NCI-H1105 (cell line): ENCODE measurements at regions not wholly inside any gene's neighbourhood (a gene's known extent, or its start where the extent isn't known, plus 50 kb on each side); places are given as distances from the start of the nearest gene placed in this dataset.

ENCODE experiments used
- DNase-seq: peaks from one replicate; lab custom pipeline; 2025; lab: John Stamatoyannopoulos, UW

DNA sequence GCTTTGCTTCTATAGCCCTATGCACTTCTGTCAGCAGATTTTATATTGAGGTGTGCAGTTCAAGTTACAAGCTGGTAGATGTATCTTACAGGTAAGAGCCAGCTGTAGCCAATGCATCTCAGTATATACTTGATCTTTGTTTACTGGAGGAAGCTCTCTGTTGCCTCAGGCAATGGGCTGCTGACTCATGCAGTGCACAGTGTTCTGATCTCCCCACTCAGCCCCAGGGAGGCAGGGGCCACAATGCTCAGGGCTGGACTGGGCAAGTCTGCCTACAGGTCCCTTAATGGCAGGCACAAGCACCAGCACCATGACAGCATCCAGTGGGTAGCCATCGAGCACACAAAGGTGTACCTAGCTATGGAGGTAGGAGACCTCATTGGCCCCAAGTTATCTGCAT is 178.8 kb upstream of the CDH10 start:
- DNase-seq = no peak

DNA sequence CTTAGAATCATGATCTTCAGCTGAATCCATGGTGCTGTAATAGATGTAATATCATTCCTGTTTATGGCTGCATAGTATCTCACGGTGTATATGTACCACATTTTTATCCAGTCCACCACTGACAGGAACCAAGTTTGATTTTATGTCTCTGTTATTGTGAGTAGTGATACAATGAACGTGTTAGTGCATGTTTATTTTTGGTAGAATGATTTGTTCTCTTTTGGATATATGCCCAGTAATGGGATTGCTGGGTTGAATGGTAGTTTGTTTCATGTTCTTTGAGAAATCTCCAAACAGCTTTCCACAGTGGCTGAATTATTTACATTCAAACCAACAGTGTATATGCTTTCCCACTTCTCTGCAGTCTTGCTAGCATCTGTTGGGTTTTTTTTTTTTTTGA is 175.1 kb upstream of the CDH10 start:
- peak; percentile 50 for DNase-seq

DNA sequence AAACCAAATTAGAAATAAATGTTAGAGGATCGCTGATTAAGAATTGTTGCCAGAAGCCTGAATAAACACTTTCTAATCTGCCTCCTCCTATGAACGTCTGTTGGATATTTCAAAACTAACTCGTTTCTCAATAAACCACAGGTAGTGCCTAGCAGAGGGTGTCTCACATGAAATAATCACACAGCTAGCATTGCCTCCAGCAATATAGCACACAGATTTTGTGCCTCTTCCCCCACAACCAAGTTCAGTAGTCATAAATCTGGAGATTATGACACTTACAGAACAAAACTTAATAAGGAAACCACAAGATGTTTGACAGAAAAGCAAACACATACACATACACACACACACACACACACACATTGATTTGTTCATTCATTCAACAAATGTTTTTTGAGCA is 173.2 kb upstream of the CDH10 start:
- DNase-seq = no peak

DNA sequence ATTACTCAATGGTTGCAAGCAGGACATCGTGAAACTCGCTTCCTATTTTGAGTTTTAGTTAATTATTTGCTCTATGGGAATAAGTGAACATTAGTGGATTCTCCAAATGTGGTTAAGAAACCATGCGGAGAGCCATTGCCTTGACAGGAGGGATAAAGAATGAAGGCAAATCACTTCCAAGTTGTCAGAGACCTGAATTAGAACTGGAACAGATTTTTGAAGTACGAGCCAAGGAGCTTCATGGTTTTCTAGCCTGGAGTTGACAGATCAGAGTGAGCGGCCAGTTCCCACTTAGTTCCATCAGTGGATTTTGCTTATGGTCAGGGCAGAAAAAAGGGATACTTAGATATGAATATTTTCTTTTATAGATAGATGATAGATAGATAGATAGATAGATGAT is 171.4 kb upstream of the CDH10 start:
- no peak for DNase-seq

GRCh38 chr5:24805230-24805629 is 160.5 kb upstream of the CDH10 start:
- DNase-seq = no peak

DNA sequence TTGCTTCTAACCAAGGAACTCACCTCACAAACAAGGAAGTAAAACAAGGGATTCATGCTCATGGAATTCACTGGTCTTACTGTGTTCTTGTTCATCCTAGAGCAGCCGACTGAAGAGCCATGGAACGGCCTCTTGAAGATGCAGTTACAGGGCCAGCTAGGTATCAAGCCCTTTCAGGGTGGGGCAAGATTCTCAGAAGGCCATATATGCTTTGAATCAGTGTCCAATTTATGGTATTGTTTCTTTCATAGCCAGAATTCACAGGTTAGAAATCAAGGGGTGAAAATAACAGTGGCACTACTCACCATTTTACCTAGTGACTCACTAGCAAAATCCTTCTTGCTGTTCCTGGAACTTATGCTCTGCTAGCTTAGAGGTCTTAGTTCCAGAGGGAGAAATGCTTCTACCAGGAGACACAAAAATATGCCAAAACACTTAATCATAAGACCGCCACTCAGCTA is 159.5 kb upstream of the CDH10 start:
- DNase-seq = no peak

- no peak for DNase-seq
Measured at GRCh38 chr5:24791326-24791725, 146.5 kb upstream of the CDH10 start.

DNA sequence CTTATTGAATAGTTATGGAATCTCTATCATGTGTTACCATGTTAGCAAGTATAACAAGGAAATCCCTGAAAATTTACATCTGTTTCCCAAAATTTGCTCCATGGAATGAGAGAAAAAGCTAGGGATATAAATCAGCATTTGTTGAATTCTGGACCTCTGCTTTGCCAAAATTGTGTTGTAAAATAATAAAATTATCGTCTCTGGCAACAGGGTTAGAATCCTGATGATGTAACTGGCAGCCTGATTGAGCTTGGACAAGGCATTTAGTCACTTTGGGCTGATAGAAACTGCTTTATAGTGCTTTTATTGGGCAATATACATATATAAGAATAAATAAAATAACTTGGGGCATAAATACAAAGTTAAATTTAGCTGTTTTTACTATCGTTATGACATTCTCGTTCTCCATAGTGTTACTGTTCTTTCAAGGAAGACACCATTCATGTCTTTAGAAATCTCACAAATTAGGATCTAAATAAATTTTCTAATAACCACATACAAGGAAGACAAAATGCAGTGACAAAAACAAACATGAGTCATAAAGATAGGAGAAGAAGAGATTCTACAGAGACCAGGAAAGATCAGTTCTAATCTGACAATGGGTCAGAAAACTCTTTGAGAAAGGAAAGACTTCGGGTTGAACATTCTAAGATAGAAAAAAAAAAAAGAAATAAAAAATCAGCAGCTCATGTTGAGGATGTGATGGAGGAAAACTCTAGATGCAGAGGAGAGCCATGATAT is 145.0 kb upstream of the CDH10 start:
- DNase-seq = no peak

DNA sequence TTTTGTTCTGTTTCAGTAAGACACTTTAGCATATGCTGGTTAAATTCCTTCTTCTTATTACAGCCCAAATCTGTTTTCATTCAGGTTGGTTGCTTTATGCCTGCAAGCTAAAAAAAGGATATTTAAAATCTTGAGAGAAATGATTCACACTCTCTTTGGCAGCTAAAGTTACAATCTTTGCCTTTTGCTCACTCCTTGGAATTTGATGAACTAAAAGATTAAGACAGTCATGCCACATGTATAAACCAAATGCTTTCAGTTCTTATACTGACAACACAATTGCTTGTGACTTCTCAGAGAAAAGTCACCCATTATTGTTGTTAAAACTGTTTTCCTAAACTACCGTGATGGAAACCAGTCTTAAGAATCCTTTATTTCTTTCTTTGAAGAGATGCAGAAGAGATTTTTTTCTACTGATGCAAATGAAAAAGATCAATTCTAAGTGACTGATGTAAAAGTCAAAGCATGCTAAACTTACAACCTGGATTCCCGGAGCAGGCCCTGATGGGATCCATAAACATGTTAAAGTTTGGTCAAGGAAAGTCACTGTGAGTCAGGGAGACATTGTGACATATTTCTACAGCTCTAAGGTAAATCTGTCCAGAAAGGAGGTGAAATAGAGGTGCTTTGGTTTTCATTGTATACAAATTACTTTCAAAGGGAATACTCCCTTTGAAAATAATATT is 144.2 kb upstream of the CDH10 start:
- no peak for DNase-seq

DNA sequence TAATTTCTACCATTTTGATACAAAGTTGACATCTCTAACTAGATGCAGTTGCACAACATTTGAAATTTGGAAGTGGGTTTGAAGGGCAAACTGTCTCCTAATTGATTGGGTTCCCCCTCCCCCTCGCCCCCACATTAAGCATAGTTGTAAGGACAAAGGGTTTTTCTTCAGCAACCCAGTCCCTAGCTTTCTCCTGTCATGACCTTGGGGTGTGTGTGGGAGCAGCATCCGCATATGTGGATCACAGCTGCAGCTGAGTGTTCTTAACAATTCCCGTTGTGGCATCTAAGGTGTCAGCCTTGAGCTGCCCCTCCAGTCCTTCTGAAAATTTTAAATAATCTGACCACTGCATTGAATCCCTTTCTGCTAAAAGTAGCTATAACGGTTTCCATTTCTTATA is 141.3 kb upstream of the CDH10 start:
- DNase-seq = no peak

GRCh38 chr5:24783596-24783995 is 138.8 kb upstream of the CDH10 start:
- no peak for DNase-seq

GRCh38 chr5:24777392-24777791 is 132.6 kb upstream of the CDH10 start:
- no peak for DNase-seq

GRCh38 chr5:24773261-24773660 is 128.5 kb upstream of the CDH10 start:
- DNase-seq = no peak

DNA sequence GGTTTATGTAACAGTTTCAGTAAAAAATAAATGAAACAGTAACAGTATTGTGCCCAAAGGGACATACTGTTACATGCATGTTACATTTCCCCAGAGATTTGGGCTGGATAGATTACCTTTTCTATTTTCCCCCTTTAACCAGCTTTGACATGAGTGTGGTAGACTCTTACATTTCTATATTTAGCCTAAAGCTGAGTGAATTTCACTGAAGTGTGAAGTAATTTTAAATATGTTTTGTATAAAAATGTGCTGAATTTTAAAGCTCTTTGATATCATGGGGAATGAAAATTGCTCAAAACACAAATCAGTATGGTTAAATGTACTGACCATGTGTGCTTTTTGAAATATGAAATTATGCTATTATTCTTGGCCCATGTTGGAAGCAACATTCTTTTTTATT is 122.3 kb upstream of the CDH10 start:
- no peak for DNase-seq

GRCh38 chr5:24765219-24765618 is 120.4 kb upstream of the CDH10 start:
- no peak for DNase-seq

DNA sequence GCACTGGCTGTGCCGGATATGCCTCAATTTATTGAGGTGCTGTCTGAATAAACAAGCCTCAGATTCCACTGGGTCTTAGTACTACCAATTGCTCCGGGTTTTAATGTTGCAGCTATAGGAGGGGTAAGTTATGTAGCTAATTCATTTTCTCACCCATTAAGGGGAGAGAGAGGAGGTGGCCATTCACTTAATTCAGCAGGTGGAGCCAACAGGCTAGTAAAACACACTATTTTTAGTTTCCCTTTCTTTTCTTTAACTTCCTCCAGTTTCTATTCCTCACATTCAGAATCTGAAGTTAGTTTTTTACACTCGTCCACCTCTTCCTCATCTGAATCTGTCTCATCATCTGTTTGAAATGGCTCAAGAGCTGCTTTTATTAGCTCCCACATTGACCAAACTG is 105.6 kb upstream of the CDH10 start:
- no peak for DNase-seq

- no peak for DNase-seq
Measured at GRCh38 chr5:24749701-24750100, 104.9 kb upstream of the CDH10 start.

- no peak for DNase-seq
Measured at GRCh38 chr5:24747327-24747726, 102.5 kb upstream of the CDH10 start.

DNA sequence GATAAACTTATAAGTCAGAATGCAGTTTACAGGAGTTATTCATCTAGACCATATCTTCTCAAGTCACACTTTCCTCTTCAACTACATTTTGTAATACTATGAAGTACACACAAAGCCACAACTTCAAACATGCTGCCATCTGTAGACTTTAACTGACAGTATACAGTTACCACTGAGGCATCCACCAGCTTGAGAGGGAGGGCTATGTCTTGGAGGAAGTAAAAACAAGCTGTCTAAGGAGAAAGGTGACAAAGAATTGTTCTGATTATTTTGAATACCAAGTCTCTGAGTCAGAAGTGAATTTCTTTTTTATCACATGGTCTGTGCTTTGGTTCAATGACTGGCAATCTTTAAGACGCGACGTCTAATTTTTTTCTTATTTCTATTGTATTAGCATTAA is 97.6 kb upstream of the CDH10 start:
- no peak for DNase-seq

DNA sequence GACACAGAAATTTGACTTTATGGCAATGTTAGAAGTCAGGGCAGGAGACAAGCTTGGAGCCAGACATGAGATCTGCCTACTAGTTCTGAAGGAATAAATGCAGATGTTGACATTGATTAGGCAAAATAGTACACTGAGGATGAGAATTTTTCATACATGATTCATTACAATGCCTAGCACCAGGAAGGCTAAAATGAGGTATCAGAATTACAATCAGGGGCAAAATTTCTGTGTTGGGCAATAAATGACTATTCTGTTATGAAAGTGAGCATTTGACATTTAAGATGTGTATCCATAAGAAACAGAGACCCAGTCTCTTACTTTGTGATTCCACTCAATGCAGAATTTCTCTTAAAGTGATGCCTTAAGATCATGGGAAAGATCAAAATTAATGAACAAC is 92.4 kb upstream of the CDH10 start:
- DNase-seq = no peak

DNA sequence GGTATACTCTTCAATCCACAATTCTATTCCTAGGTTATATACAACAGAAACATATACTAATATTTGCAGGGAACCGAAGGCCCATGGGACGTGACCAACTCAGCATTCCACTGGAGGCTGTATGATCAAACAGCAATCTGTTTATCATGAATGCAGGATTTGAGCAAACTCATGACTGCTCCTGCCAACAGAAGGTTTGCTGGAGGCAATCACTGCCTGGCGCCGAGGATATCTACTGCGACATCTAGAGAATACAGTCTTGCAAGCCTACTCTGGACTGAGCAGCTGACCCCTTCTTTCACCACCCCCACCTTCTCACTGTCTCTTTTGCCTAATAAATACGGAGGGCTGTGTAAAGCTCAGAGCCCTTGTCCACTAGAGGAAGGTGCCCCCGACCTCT is 90.5 kb upstream of the CDH10 start:
- no peak for DNase-seq

GRCh38 chr5:24732184-24732583 is 87.4 kb upstream of the CDH10 start:
- no peak for DNase-seq

DNA sequence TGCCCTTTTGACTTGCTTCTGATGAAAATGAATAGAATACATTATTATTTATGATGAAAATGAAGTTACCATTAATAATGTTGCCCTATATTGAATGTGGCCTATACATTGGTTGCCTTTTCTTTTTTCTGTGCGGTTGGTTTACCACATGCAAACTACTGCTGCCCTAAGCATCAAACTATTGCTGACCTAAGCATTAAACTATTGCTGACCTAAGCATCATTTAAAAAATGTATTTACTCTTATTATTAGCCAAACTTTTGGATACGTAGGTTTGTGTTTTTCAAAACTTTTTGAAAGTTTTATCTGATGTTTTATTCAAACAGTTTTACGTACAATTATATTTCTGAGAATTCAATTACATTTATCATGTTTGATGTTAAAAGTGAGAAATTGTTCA is 76.0 kb upstream of the CDH10 start:
- DNase-seq = no peak

GRCh38 chr5:24714746-24715145 is 70.0 kb upstream of the CDH10 start:
- no peak for DNase-seq
